ENCODE measurements at regions not wholly inside any gene's neighbourhood (a gene's known extent, or its start where the extent isn't known, plus 50 kb on each side); places are given as distances from the start of the nearest gene placed in this dataset.

DNA sequence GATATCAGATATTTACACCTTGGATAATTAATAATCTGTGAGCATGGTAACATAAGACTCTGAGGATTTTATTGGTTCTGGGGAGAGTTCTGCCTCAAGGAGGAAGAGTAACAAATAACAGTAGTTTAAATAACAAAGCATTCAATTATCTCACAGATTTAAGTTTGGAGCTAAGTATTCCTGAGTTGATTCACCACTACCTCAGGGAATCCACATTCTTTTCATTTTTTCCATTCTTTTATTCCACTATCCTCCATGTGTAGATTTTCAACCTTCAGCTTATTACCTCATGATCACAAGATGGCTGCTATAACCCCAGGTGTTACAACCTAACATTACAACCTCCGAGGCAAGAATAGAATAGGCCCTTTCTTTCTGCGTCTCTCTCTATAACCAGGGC is 252.2 kb upstream of the TOX3 start:
- TF ChIP-seq, protein P1, sequence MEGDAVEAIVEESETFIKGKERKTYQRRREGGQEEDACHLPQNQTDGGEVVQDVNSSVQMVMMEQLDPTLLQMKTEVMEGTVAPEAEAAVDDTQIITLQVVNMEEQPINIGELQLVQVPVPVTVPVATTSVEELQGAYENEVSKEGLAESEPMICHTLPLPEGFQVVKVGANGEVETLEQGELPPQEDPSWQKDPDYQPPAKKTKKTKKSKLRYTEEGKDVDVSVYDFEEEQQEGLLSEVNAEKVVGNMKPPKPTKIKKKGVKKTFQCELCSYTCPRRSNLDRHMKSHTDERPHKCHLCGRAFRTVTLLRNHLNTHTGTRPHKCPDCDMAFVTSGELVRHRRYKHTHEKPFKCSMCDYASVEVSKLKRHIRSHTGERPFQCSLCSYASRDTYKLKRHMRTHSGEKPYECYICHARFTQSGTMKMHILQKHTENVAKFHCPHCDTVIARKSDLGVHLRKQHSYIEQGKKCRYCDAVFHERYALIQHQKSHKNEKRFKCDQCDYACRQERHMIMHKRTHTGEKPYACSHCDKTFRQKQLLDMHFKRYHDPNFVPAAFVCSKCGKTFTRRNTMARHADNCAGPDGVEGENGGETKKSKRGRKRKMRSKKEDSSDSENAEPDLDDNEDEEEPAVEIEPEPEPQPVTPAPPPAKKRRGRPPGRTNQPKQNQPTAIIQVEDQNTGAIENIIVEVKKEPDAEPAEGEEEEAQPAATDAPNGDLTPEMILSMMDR (tag by site-specific recombination; IDR thresholded peaks at IDR 0.05): no peak
- no peak for TF ChIP-seq YY1 (tag by site-specific recombination; IDR thresholded peaks at IDR 0.05)
- TF ChIP-seq KLF1 (tag by site-specific recombination; IDR thresholded peaks at IDR 0.05): no peak
- TF ChIP-seq, protein P2, sequence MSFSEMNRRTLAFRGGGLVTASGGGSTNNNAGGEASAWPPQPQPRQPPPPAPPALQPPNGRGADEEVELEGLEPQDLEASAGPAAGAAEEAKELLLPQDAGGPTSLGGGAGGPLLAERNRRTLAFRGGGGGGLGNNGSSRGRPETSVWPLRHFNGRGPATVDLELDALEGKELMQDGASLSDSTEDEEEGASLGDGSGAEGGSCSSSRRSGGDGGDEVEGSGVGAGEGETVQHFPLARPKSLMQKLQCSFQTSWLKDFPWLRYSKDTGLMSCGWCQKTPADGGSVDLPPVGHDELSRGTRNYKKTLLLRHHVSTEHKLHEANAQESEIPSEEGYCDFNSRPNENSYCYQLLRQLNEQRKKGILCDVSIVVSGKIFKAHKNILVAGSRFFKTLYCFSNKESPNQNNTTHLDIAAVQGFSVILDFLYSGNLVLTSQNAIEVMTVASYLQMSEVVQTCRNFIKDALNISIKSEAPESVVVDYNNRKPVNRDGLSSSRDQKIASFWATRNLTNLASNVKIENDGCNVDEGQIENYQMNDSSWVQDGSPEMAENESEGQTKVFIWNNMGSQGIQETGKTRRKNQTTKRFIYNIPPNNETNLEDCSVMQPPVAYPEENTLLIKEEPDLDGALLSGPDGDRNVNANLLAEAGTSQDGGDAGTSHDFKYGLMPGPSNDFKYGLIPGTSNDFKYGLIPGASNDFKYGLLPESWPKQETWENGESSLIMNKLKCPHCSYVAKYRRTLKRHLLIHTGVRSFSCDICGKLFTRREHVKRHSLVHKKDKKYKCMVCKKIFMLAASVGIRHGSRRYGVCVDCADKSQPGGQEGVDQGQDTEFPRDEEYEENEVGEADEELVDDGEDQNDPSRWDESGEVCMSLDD (tag by site-specific recombination; IDR thresholded peaks at IDR 0.05): no peak
- no peak for TF ChIP-seq MYNN (tag by site-specific recombination; IDR thresholded peaks at IDR 0.05; ENCODE audit: borderline replicate concordance)
- TF ChIP-seq, protein P3, sequence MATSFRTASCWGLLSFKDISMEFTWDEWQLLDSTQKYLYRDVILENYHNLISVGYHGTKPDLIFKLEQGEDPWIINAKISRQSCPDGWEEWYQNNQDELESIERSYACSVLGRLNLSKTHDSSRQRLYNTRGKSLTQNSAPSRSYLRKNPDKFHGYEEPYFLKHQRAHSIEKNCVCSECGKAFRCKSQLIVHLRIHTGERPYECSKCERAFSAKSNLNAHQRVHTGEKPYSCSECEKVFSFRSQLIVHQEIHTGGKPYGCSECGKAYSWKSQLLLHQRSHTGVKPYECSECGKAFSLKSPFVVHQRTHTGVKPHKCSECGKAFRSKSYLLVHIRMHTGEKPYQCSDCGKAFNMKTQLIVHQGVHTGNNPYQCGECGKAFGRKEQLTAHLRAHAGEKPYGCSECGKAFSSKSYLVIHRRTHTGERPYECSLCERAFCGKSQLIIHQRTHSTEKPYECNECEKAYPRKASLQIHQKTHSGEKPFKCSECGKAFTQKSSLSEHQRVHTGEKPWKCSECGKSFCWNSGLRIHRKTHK (tag by site-specific recombination; IDR thresholded peaks at IDR 0.05): no peak
- TF ChIP-seq KLF7 (tag by site-specific recombination; IDR thresholded peaks at IDR 0.05; ENCODE audit: borderline replicate concordance): no peak
- TF ChIP-seq, protein P4, sequence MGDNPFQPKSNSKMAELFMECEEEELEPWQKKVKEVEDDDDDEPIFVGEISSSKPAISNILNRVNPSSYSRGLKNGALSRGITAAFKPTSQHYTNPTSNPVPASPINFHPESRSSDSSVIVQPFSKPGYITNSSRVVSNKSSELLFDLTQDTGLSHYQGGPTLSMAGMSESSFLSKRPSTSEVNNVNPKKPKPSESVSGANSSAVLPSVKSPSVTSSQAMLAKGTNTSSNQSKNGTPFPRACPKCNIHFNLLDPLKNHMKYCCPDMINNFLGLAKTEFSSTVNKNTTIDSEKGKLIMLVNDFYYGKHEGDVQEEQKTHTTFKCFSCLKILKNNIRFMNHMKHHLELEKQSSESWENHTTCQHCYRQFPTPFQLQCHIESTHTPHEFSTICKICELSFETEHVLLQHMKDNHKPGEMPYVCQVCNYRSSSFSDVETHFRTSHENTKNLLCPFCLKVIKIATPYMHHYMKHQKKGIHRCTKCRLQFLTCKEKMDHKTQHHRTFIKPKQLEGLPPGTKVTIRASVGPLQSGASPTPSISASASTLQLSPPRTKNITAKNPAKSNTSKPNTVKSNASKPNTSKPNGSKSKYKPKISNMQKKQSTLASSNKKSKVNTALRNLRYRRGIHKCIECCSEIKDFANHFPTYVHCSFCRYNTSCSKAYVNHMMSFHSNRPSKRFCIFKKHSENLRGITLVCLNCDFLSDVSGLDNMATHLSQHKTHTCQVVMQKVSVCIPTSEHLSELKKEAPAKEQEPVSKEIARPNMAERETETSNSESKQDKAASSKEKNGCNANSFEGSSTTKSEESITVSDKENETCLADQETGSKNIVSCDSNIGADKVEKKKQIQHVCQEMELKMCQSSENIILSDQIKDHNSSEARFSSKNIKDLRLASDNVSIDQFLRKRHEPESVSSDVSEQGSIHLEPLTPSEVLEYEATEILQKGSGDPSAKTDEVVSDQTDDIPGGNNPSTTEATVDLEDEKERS (tag by site-specific recombination; IDR thresholded peaks at IDR 0.05): no peak
- TF ChIP-seq ZNF174 (tag by site-specific recombination; IDR thresholded peaks at IDR 0.05): no peak
- no peak for TF ChIP-seq ZNF274 (IDR thresholded peaks at IDR 0.05; ENCODE audit: low read length)
- TF ChIP-seq ZNF274 (tag by site-specific recombination; IDR thresholded peaks at IDR 0.05; ENCODE audit: borderline replicate concordance): no peak
- no peak for TF ChIP-seq ZNF426 (tag by site-specific recombination; IDR thresholded peaks at IDR 0.05)
- TF ChIP-seq MEIS1 (CRISPR knock-in tag; IDR thresholded peaks at IDR 0.05; ENCODE audit: borderline replicate concordance): no peak
- no peak for TF ChIP-seq ZBTB8A (tag by site-specific recombination; IDR thresholded peaks at IDR 0.05)

Data from HEK293 (cell line).